ENCODE measurements at regions not wholly inside any gene's neighbourhood (a gene's known extent, or its start where the extent isn't known, plus 50 kb on each side); places are given as distances from the start of the nearest gene placed in this dataset.

GRCh38 chr10:69736886-69737641 lies 64.6 kb upstream of the COL13A1 start:
- H3K27ac ChIP-seq, result no peak overlapping the region

GRCh38 chr10:69738071-69738470 lies 63.6 kb upstream of the COL13A1 start:
- H3K4me3 ChIP-seq, result no peak overlapping the region
- H3K27ac ChIP-seq, result no peak overlapping the region

More at GRCh38 chr10:69736886-69737641, 64.6 kb upstream of the COL13A1 start:
- no peak overlapping the region for H3K4me3 ChIP-seq

GRCh38 chr10:69738858-69739435 lies 62.8 kb upstream of the COL13A1 start:
- no peak overlapping the region for H3K4me3 ChIP-seq
- no peak overlapping the region for H3K27ac ChIP-seq

- H3K4me3 ChIP-seq, result no peak overlapping the region
Observed at GRCh38 chr10:69739634-69740033, 62.1 kb upstream of the COL13A1 start.

GRCh38 chr10:69740126-69740525 lies 61.6 kb upstream of the COL13A1 start:
- no peak overlapping the region for H3K27ac ChIP-seq

More at GRCh38 chr10:69739634-69740033, 62.1 kb upstream of the COL13A1 start:
- no peak overlapping the region for H3K27ac ChIP-seq

GRCh38 chr10:69741252-69741651 lies 60.5 kb upstream of the COL13A1 start:
- H3K27ac ChIP-seq, result no peak overlapping the region

More at GRCh38 chr10:69740126-69740525, 61.6 kb upstream of the COL13A1 start:
- no peak overlapping the region for H3K4me3 ChIP-seq

GRCh38 chr10:69741671-69742355 lies 59.9 kb upstream of the COL13A1 start:
- H3K27ac ChIP-seq, result no peak overlapping the region

More at GRCh38 chr10:69741252-69741651, 60.5 kb upstream of the COL13A1 start:
- H3K4me3 ChIP-seq, result no peak overlapping the region

GRCh38 chr10:69742356-69742695 lies 59.4 kb upstream of the COL13A1 start:
- Histone ChIP-seq H3K27ac (no peak overlapping the region), H3K4me3 (no peak overlapping the region)

More at GRCh38 chr10:69741671-69742355, 59.9 kb upstream of the COL13A1 start:
- no peak overlapping the region for H3K4me3 ChIP-seq

GRCh38 chr10:69742928-69743602 lies 58.6 kb upstream of the COL13A1 start:
- Histone ChIP-seq H3K4me3 (no peak overlapping the region), H3K27ac (no peak overlapping the region)

- H3K4me3 ChIP-seq, result no peak overlapping the region
- H3K27ac ChIP-seq, result no peak overlapping the region
Observed at GRCh38 chr10:69744971-69745370, 56.7 kb upstream of the COL13A1 start.

GRCh38 chr10:69745698-69746097 lies 56.0 kb upstream of the COL13A1 start:
- H3K27ac ChIP-seq, result no peak overlapping the region
- H3K4me3 ChIP-seq, result no peak overlapping the region

GRCh38 chr10:69747179-69747578 lies 54.5 kb upstream of the COL13A1 start:
- H3K27ac ChIP-seq, result no peak overlapping the region
- H3K4me3 ChIP-seq, result no peak overlapping the region

- H3K4me3 ChIP-seq, result no peak overlapping the region
- H3K27ac ChIP-seq, result no peak overlapping the region
Observed at GRCh38 chr10:69748621-69749020, 53.1 kb upstream of the COL13A1 start.

- no peak overlapping the region for H3K4me3 ChIP-seq
Observed at GRCh38 chr10:69749178-69750010, 52.3 kb upstream of the COL13A1 start.

GRCh38 chr10:69750011-69750373 lies 51.7 kb upstream of the COL13A1 start:
- H3K4me3 ChIP-seq, result no peak overlapping the region
- H3K27ac ChIP-seq, result no peak overlapping the region

More at GRCh38 chr10:69749178-69750010, 52.3 kb upstream of the COL13A1 start:
- H3K27ac ChIP-seq, result no peak overlapping the region

GRCh38 chr10:69750725-69751124 lies 51.0 kb upstream of the COL13A1 start:
- Histone ChIP-seq H3K27ac (no peak overlapping the region), H3K4me3 (no peak overlapping the region)

GRCh38 chr10:69751214-69751613 lies 50.5 kb upstream of the COL13A1 start:
- H3K27ac ChIP-seq, result no peak overlapping the region

More at GRCh38 chr10:69751214-69751613, 50.5 kb upstream of the COL13A1 start:
- H3K4me3 ChIP-seq, result no peak overlapping the region

Measured in skin epidermis (tissue), 12 donors.